SK-N-SH treated with all-trans-retinoic acid at 6 μM for 48 hours (cell line): ENCODE measurements at regions not wholly inside any gene's neighbourhood (a gene's known extent, or its start where the extent isn't known, plus 50 kb on each side); places are given as distances from the start of the nearest gene placed in this dataset.

Source experiments
- ATAC-seq: fragments of 200-7000 bp; cut with Tn5 transposase; 3 replicates; pipeline ENCODE4 v1.9.1; 2020; ENCODE audit warnings: mild to moderate bottlenecking, moderate library complexity
- BACH2 ChIP-seq: fragments of 250-450 bp; sonication (Bioruptor Pico); IDR thresholded peaks from 2 replicates; pipeline ENCODE4 v1.9.0; 2021; ENCODE audit warnings: mild to moderate bottlenecking, borderline replicate concordance
- GLIS3 ChIP-seq: fragments of 250-450 bp; sonication (Bioruptor Pico); IDR thresholded peaks from 2 replicates; pipeline ENCODE4 v1.5.0; 2020; ENCODE audit warnings: mild to moderate bottlenecking, moderate library complexity
- ISL1 ChIP-seq: fragments of 250-450 bp; sonication (Bioruptor Pico); IDR thresholded peaks from 2 replicates; pipeline ENCODE4 v2.1.2; 2022; ENCODE audit warnings: mild to moderate bottlenecking, moderate library complexity
- OSR1 ChIP-seq: fragments of 250-450 bp; sonication (Bioruptor Pico); IDR thresholded peaks from 2 replicates; pipeline ENCODE4 v1.8.0; 2022; ENCODE audit warnings: moderate library complexity, mild to moderate bottlenecking, inconsistent platforms
- RARB ChIP-seq: fragments of 250-450 bp; sonication (Bioruptor Pico); IDR thresholded peaks from 2 replicates; pipeline ENCODE4 v1.8.0; 2021; ENCODE audit warnings: mild to moderate bottlenecking, moderate library complexity
- SNAI2 ChIP-seq: fragments of 250-450 bp; sonication (Bioruptor Pico); IDR thresholded peaks from 2 replicates; pipeline ENCODE4 v1.5.0; 2020; ENCODE audit warnings: mild to moderate bottlenecking, moderate library complexity
- TOX ChIP-seq: fragments of 250-450 bp; sonication (Bioruptor Pico); IDR thresholded peaks from 2 replicates; pipeline ENCODE4 v1.8.0; 2021; ENCODE audit warnings: mild to moderate bottlenecking, moderate library complexity, borderline replicate concordance
- ZC3H10 ChIP-seq: fragments of 250-450 bp; sonication (Bioruptor Pico); IDR thresholded peaks from 2 replicates; pipeline ENCODE4 v1.5.1; 2021; ENCODE audit warnings: mild to moderate bottlenecking, moderate library complexity
- ZFP3 ChIP-seq: fragments of 250-450 bp; sonication (Bioruptor Pico); IDR thresholded peaks from 2 replicates; pipeline ENCODE4 v1.5.0; 2020; ENCODE audit warnings: mild to moderate bottlenecking, moderate library complexity
- ZFP30 ChIP-seq: fragments of 450-650 bp; formaldehyde crosslinking; IDR thresholded peaks from 2 replicates; pipeline ENCODE4 v1.5.0; 2022; ENCODE audit warnings: mild to moderate bottlenecking, moderate library complexity
- ZNF565 ChIP-seq: fragments of 450-650 bp; formaldehyde crosslinking; conservative IDR thresholded peaks from 2 replicates; pipeline ENCODE4 v1.5.0; 2020; ENCODE audit warnings: low read depth, mild to moderate bottlenecking, moderate library complexity
- ZNF70 ChIP-seq: fragments of 450-650 bp; formaldehyde crosslinking; IDR thresholded peaks from 2 replicates; pipeline ENCODE4 v1.5.0; 2020; ENCODE audit warnings: mild to moderate bottlenecking, moderate library complexity
- ZNF8 ChIP-seq: fragments of 450-650 bp; formaldehyde crosslinking; IDR thresholded peaks from 2 replicates; pipeline ENCODE4 v1.5.0; 2020; ENCODE audit warnings: mild to moderate bottlenecking, moderate library complexity
- TF ChIP-seq, protein P1 (sequence below): fragments of 250-450 bp; sonication (Bioruptor Pico); IDR thresholded peaks from 2 replicates; pipeline ENCODE4 v1.5.0; 2020; ENCODE audit warnings: mild to moderate bottlenecking, moderate library complexity
- TF ChIP-seq, protein P2 (sequence below): fragments of 250-450 bp; sonication (Bioruptor Pico); IDR thresholded peaks from 2 replicates; pipeline ENCODE4 v1.8.0; 2021; ENCODE audit warnings: low read depth, mild to moderate bottlenecking, moderate library complexity, borderline replicate concordance
- TF ChIP-seq, protein P3 (sequence below): fragments of 250-450 bp; sonication (Bioruptor Pico); IDR thresholded peaks from 2 replicates; pipeline ENCODE4 v1.5.1; 2020; ENCODE audit warnings: low read depth, mild to moderate bottlenecking, moderate library complexity
- TF ChIP-seq, protein P4 (sequence below): fragments of 250-450 bp; sonication (Bioruptor Pico); IDR thresholded peaks from 2 replicates; pipeline ENCODE4 v1.5.1; 2021; ENCODE audit warnings: mild to moderate bottlenecking, moderate library complexity
- TF ChIP-seq, protein P5 (sequence below): fragments of 250-450 bp; sonication (Bioruptor Pico); IDR thresholded peaks from 2 replicates; pipeline ENCODE4 v1.8.0; 2020; ENCODE audit warnings: mild to moderate bottlenecking, moderate library complexity, borderline replicate concordance

DNA sequence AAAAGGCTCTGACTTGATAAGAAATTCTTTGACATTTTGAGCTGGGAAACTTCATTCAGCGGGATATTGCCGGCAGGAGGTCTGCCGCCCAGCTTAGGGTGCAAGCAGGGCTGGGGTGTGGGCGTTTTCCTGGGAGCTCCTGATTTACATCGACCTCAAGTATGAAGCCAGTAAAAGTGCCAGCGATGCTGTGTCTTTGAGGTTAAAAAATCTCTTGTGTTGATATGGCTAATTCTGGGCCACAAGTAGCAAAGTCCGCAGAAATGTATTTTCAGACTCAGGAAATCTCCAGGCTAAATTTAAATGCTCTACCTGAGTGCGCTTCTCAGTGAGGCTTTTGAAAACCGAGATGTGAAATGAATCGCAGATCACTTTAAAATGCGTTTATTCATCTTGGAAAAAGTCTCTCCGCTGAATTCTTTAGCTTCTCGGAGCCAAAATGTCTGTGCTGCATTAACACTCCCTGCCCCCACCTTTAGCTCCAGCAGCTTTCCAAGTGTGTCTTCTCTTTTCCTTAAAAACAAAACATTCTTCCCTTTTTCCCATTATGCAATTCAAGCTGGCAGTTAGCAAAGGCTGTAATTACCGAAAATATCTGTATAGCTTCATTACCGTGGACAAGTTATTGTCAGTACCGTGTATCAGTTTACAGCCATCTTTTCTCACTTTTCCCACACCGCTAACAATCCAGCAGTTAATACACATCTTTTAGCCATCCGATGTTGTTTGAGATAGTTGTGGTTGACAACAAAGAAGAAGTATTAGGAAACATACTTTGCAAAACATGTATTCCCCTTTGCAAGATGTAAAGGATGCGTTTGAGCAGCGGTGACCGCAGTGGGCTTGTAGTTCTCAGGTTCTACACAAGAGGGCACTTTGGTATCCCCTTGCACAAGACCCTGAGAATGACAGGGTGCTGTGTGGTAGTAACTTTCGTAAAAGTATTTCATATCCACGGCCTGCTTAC lies 136.0 kb upstream of the STX18 start (continued):
- TF ChIP-seq, protein P1, sequence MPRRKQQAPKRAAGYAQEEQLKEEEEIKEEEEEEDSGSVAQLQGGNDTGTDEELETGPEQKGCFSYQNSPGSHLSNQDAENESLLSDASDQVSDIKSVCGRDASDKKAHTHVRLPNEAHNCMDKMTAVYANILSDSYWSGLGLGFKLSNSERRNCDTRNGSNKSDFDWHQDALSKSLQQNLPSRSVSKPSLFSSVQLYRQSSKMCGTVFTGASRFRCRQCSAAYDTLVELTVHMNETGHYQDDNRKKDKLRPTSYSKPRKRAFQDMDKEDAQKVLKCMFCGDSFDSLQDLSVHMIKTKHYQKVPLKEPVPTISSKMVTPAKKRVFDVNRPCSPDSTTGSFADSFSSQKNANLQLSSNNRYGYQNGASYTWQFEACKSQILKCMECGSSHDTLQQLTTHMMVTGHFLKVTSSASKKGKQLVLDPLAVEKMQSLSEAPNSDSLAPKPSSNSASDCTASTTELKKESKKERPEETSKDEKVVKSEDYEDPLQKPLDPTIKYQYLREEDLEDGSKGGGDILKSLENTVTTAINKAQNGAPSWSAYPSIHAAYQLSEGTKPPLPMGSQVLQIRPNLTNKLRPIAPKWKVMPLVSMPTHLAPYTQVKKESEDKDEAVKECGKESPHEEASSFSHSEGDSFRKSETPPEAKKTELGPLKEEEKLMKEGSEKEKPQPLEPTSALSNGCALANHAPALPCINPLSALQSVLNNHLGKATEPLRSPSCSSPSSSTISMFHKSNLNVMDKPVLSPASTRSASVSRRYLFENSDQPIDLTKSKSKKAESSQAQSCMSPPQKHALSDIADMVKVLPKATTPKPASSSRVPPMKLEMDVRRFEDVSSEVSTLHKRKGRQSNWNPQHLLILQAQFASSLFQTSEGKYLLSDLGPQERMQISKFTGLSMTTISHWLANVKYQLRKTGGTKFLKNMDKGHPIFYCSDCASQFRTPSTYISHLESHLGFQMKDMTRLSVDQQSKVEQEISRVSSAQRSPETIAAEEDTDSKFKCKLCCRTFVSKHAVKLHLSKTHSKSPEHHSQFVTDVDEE: no peak
- TF ChIP-seq ZNF565: no peak
- TF ChIP-seq RARB: no peak
- no peak for TF ChIP-seq ISL1

DNA sequence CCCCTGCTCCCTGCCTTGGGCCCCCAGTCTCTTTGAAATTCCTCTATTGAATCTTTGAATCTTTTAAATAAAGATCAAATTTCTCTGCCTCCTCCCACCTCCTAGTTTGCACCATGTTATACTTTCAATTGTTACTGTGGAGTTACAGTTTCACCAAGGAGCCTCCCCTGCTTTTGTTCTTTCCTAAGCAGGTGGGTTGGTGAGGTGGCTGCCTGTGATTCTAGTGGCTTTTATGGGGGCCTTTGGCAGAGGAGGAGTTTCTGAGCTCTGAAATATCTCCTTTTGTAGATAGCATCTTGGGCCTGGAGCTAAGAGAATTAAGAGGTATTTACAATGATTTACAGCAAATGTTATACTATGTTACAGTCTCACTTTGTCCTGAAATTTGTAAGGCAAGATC lies 133.8 kb upstream of the STX18 start:
- TF ChIP-seq, protein P2, sequence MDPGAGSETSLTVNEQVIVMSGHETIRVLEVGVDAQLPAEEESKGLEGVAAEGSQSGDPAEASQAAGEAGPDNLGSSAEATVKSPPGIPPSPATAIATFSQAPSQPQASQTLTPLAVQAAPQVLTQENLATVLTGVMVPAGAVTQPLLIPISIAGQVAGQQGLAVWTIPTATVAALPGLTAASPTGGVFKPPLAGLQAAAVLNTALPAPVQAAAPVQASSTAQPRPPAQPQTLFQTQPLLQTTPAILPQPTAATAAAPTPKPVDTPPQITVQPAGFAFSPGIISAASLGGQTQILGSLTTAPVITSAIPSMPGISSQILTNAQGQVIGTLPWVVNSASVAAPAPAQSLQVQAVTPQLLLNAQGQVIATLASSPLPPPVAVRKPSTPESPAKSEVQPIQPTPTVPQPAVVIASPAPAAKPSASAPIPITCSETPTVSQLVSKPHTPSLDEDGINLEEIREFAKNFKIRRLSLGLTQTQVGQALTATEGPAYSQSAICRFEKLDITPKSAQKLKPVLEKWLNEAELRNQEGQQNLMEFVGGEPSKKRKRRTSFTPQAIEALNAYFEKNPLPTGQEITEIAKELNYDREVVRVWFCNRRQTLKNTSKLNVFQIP (CRISPR knock-in tag): no peak
- TF ChIP-seq RARB: no peak
- no peak for TF ChIP-seq ZNF70
- TF ChIP-seq, protein P1: no peak
- TF ChIP-seq, protein P3, sequence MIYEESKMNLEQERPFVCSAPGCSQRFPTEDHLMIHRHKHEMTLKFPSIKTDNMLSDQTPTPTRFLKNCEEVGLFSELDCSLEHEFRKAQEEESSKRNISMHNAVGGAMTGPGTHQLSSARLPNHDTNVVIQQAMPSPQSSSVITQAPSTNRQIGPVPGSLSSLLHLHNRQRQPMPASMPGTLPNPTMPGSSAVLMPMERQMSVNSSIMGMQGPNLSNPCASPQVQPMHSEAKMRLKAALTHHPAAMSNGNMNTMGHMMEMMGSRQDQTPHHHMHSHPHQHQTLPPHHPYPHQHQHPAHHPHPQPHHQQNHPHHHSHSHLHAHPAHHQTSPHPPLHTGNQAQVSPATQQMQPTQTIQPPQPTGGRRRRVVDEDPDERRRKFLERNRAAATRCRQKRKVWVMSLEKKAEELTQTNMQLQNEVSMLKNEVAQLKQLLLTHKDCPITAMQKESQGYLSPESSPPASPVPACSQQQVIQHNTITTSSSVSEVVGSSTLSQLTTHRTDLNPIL (CRISPR knock-in tag): no peak
- no peak for TF ChIP-seq ZC3H10 (CRISPR knock-in tag)
- TF ChIP-seq ZFP30 (CRISPR knock-in tag): no peak
- TF ChIP-seq, protein P4, sequence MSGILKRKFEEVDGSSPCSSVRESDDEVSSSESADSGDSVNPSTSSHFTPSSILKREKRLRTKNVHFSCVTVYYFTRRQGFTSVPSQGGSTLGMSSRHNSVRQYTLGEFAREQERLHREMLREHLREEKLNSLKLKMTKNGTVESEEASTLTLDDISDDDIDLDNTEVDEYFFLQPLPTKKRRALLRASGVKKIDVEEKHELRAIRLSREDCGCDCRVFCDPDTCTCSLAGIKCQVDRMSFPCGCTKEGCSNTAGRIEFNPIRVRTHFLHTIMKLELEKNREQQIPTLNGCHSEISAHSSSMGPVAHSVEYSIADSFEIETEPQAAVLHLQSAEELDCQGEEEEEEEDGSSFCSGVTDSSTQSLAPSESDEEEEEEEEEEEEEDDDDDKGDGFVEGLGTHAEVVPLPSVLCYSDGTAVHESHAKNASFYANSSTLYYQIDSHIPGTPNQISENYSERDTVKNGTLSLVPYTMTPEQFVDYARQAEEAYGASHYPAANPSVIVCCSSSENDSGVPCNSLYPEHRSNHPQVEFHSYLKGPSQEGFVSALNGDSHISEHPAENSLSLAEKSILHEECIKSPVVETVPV (CRISPR knock-in tag): no peak
- TF ChIP-seq, protein P5, sequence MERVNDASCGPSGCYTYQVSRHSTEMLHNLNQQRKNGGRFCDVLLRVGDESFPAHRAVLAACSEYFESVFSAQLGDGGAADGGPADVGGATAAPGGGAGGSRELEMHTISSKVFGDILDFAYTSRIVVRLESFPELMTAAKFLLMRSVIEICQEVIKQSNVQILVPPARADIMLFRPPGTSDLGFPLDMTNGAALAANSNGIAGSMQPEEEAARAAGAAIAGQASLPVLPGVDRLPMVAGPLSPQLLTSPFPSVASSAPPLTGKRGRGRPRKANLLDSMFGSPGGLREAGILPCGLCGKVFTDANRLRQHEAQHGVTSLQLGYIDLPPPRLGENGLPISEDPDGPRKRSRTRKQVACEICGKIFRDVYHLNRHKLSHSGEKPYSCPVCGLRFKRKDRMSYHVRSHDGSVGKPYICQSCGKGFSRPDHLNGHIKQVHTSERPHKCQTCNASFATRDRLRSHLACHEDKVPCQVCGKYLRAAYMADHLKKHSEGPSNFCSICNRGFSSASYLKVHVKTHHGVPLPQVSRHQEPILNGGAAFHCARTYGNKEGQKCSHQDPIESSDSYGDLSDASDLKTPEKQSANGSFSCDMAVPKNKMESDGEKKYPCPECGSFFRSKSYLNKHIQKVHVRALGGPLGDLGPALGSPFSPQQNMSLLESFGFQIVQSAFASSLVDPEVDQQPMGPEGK (CRISPR knock-in tag): no peak
- no peak for TF ChIP-seq BACH2 (CRISPR knock-in tag)
- no peak for TF ChIP-seq ZNF8 (CRISPR knock-in tag)
- TF ChIP-seq SNAI2: no peak
- TF ChIP-seq ISL1: no peak
- TF ChIP-seq ZFP3 (CRISPR knock-in tag): no peak
- no peak for TF ChIP-seq TOX (CRISPR knock-in tag)
- no peak for TF ChIP-seq GLIS3
- no peak for TF ChIP-seq OSR1 (CRISPR knock-in tag)
- no peak for ATAC-seq
